Esophagus squamous epithelium (tissue), 4 donors: ENCODE measurements at regions not wholly inside any gene's neighbourhood (a gene's known extent, or its start where the extent isn't known, plus 50 kb on each side); places are given as distances from the start of the nearest gene placed in this dataset.

Experiments
- POLR2A ChIP-seq, 4 donors: fragments of 450-650 bp; IDR thresholded peaks; one replicate each; pipeline ENCODE4 v1.6.1; 2017; ENCODE audit warnings: antibody characterized with exemption in 4 of 4, mild to moderate bottlenecking in 4 of 4, moderate library complexity in 3 of 4
- TF ChIP-seq, protein P1 (sequence below), 6 experiments: fragments of 450-650 bp in 4 of 6; fragments of 200-600 bp in 2 of 6; sonication (generic) in 2 of 6; IDR thresholded peaks; one replicate each; pipeline ENCODE4 v1.5.1; 2016 to 2019; ENCODE audit warnings: antibody characterized with exemption in 6 of 6, mild to moderate bottlenecking in 4 of 6, moderate library complexity in 4 of 6

DNA sequence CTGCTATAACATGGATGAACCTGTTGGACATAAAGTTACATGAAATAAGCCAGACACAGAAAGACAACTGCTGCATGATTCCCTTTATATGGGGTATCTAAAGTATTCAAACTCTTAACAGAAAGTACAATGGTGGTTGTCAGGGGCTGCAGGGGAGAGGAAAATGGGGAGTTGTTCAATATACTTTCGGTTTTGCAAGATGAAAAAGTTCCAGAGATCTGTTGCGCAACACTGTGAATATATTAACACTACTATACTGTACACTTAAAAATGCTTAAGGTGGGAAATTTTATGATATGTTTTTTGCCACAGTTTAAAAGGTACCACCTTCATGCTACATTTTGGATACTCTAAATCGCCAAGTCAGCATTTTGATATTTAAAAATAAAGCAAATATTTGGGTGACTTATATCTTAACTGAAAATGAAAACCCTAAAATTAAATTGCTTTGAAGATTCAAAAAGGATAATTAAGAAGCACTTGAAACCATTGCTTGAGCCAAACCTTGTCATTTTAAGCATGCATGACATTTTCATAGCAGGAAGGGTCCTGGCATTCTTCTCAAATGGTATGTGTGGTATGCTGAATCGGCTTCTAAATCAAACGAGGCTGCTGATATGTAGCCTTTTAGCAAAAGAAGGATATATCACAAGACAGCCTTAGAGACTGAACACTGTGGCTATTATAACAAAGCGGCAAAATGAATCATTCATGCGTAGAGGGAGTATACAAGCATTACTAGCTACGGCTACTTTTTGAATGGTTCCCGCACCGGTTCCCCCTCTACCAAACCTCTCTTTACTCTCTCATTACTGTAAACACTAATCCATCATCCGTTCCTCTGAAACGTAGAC is 607.1 kb upstream of the DIPK2B start:
- TF ChIP-seq, protein P1, sequence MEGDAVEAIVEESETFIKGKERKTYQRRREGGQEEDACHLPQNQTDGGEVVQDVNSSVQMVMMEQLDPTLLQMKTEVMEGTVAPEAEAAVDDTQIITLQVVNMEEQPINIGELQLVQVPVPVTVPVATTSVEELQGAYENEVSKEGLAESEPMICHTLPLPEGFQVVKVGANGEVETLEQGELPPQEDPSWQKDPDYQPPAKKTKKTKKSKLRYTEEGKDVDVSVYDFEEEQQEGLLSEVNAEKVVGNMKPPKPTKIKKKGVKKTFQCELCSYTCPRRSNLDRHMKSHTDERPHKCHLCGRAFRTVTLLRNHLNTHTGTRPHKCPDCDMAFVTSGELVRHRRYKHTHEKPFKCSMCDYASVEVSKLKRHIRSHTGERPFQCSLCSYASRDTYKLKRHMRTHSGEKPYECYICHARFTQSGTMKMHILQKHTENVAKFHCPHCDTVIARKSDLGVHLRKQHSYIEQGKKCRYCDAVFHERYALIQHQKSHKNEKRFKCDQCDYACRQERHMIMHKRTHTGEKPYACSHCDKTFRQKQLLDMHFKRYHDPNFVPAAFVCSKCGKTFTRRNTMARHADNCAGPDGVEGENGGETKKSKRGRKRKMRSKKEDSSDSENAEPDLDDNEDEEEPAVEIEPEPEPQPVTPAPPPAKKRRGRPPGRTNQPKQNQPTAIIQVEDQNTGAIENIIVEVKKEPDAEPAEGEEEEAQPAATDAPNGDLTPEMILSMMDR (IDR thresholded peaks at IDR 0.05) = no peak
- no peak for TF ChIP-seq POLR2A (IDR thresholded peaks at IDR 0.05)
